Epithelial cell of esophagus (primary cell): ENCODE measurements at regions not wholly inside any gene's neighbourhood (a gene's known extent, or its start where the extent isn't known, plus 50 kb on each side); places are given as distances from the start of the nearest gene placed in this dataset.

ENCODE experiments used
- DNase-seq: peaks from one replicate; pipeline ENCODE4 v3.0.0; 2010; ENCODE audit warnings: low read depth
- H3K4me3 ChIP-seq: 2 replicates; pipeline ENCODE4 v1.5.1; 2011; ENCODE audit warnings: mild to moderate bottlenecking, low read length, control low read depth
- TF ChIP-seq, protein P1 (sequence below): IDR thresholded peaks from 2 replicates; pipeline ENCODE4 v1.5.1; 2011; ENCODE audit warnings: low read depth, mild to moderate bottlenecking, low read length, control low read depth, inconsistent platforms; ENCODE audit not compliant: insufficient read depth; ENCODE audit errors: missing control alignments

GRCh38 chr9:2377117-2377516, 244.5 kb upstream of the VLDLR start:
- TF ChIP-seq, protein P1, sequence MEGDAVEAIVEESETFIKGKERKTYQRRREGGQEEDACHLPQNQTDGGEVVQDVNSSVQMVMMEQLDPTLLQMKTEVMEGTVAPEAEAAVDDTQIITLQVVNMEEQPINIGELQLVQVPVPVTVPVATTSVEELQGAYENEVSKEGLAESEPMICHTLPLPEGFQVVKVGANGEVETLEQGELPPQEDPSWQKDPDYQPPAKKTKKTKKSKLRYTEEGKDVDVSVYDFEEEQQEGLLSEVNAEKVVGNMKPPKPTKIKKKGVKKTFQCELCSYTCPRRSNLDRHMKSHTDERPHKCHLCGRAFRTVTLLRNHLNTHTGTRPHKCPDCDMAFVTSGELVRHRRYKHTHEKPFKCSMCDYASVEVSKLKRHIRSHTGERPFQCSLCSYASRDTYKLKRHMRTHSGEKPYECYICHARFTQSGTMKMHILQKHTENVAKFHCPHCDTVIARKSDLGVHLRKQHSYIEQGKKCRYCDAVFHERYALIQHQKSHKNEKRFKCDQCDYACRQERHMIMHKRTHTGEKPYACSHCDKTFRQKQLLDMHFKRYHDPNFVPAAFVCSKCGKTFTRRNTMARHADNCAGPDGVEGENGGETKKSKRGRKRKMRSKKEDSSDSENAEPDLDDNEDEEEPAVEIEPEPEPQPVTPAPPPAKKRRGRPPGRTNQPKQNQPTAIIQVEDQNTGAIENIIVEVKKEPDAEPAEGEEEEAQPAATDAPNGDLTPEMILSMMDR, result no peak
- H3K4me3 ChIP-seq, result no peak overlapping the region
- DNase-seq, result no peak

- DNase-seq, result no peak
- no peak overlapping the region for H3K4me3 ChIP-seq
- TF ChIP-seq, protein P1, result no peak
Measured at GRCh38 chr9:2377834-2378233, 243.8 kb upstream of the VLDLR start.

DNA sequence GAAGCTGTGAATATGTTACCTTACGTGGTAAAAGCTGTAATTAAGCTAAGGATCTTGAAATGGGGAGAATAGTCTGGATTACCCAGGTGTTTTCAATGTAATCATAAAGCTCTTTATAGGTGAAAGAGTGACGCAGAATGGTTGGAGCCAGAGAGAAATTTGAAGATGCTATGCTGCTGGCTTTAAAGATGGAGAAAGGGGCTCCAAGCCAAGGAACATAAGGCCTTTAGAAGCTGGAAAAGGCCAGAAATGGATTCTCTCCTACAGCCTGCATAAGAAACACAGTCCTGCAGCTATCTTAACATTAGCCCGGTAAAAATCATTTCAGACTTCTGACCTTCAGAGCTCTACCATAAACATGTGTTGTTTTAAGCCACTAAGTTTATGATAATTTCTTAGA, 243.3 kb upstream of the VLDLR start:
- no peak for DNase-seq

GRCh38 chr9:2378816-2379215, 242.8 kb upstream of the VLDLR start:
- no peak for DNase-seq
- TF ChIP-seq, protein P1, result no peak
- H3K4me3 ChIP-seq, result no peak overlapping the region

More for the DNA sequence above, 243.3 kb upstream of the VLDLR start:
- no peak overlapping the region for H3K4me3 ChIP-seq
- TF ChIP-seq, protein P1, result no peak

GRCh38 chr9:2384741-2385140, 236.8 kb upstream of the VLDLR start:
- DNase-seq, result no peak
- TF ChIP-seq, protein P1, result no peak
- H3K4me3 ChIP-seq, result no peak overlapping the region

DNA sequence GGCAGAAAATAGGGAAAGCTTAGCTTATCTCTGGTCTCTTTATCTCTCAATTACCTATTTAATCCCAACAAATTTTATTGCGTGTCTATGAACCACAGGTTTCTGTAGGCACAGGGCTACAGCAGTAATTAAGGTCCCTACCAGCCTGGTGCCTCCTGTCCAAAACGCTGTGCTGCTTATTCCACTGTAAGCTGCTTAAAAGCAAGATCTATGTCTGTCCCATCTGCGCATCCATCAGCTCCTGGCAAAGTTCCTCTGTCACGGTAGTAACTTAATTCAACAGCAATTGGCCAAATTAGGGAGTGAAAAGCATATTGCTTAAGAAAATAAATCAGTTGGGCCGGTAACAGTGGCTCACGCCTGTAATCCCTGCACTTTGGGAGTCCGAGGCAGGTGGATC, 235.8 kb upstream of the VLDLR start:
- TF ChIP-seq, protein P1, result no peak
- no peak for DNase-seq
- no peak overlapping the region for H3K4me3 ChIP-seq

DNA sequence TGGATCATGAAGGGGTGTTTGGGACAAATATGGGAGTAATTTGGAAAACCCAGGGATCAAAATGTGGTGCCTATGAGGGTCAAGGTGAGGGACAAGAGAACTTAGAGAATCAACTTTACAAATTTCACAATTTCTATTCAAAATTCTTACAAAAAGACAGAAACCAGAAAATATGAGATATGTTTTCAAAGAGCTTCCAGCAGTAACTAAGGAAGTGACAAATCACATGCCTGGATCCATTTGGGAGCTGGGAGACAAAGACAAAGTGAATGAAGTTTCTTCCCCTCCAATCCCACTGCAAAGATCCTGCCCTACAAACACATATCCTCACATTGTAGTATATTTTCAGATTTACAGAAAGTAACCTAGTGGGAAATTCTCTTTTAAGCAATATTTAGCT, 235.0 kb upstream of the VLDLR start:
- TF ChIP-seq, protein P1, result no peak
- no peak for DNase-seq

More for the DNA sequence above, 235.0 kb upstream of the VLDLR start:
- H3K4me3 ChIP-seq, result no peak overlapping the region
